ENCODE measurements at regions not wholly inside any gene's neighbourhood (a gene's known extent, or its start where the extent isn't known, plus 50 kb on each side); places are given as distances from the start of the nearest gene placed in this dataset.
"Not testable (repeated sequence)": the region's sequence is repeated elsewhere in the genome, so short reads cannot be mapped to it uniquely, and the experiment has no call there.

DNA sequence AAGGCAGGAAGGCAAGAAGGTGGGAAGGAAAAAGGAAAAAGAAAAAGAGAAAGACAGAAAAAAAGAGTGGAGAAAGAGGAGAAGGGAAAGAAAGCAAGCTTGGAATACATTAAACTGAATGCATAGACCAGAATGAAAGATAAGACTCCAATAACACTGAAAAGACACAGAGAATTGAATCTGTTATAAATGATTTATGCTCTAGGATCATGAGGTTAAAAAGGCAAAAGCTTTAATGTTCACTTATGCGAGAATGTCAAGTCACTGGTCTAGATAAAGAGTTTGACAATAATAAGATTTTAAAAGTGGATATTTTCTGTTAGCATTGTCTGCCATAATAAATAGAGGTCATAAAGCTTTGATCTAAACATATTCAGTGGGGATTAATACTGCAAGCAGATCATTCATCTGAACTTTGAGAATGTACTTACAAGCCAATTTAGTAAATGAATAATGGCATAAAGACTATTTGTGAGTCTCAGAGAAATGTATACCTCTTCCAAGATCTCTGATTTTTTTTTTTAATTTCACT, 1069.2 kb upstream of the SLC39A10 start:
- intact Hi-C loops (cut with DNase I) = no loop called here
- DNase-seq (ENCODE audit: low spot score) = no peak

DNA sequence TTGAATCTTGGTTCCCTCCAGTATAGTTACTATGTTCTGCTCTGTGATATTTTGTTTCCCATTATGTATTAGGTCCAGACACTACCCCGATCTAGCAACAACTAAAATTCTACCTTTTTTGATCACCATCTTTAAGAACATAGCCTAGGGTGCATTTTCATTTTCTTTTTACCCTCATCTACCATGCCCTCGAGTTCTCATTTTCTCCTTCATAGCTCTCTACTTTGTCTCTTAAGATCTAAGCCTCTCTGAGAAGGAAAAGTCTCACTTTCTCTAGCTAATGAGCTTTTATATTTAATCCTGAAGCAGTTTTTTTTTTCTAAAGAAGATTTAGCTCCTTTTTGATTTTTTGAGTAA, 1089.4 kb upstream of the SLC39A10 start:
- DNase-seq (ENCODE audit: low spot score) = no peak
- intact Hi-C loops (cut with DNase I) = no loop called here

DNA sequence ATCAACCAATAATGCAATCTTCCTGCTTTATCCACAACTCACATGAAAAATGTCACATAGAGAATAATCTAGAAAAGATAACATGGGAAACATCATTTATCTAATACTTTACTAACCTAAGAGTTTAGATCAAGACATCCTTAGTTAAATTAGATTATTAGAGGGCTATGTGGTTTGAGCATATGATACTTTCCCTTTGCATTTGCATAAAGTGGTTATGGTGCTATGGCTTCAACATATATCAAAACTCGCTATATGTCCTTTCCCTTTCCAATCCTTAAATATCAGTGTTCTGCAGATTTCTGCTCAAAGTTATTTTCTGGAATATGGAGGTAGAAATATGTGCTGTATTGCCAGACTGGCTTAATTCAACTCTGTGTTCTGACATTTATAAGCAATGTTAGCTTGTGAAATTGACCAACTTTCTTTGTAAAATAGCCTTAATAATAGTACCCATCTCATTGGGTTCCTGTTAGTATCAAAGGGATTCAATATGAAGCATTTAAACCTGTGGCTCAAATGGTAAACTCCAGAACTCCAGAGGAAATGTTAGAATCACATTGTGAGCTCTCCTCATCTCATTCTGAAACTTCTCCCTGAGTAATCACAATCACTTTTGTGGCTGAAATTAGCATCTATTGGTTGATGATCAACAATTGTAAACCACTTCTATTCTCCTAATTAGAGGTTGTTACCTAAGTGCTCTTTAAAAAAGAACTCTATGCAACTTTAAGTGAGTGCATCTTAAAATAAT, 1089.9 kb upstream of the SLC39A10 start:
- no peak for DNase-seq (ENCODE audit: low spot score)
- intact Hi-C loops (cut with DNase I) = no loop called here

- intact Hi-C loops (cut with DNase I) = no loop called here
- no peak for DNase-seq (ENCODE audit: low spot score)
Measured at GRCh38 chr2:194564422-194564821, 1092.6 kb upstream of the SLC39A10 start.

- intact Hi-C loops (cut with DNase I) = no loop called here
- no peak for DNase-seq (ENCODE audit: low spot score)
Measured at GRCh38 chr2:194562329-194562728, 1094.7 kb upstream of the SLC39A10 start.

GRCh38 chr2:194559964-194560363, 1097.1 kb upstream of the SLC39A10 start:
- intact Hi-C loops (cut with DNase I) = no loop called here
- DNase-seq (ENCODE audit: low spot score) = no peak

DNA sequence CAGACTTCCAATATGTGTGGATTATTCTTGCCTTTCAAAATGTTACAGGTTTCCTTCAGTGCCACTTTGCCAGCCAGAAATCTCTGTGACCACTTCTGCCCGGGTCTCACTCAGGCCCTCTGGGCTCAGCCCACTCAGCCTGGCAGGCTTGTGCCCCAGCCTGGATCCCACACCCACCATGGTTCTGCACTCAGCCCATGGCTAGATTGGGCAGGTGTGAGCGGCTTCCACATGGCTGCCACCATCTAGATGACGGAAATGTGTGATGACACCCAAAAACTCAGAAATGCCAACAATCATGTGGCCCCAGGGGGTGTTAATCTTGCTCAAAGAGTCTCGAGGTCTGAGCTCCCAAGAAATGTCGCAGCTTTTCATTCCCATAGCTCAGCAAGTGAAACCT, 1097.5 kb upstream of the SLC39A10 start:
- DNase-seq (ENCODE audit: low spot score) = no peak
- intact Hi-C loops (cut with DNase I) = no loop called here

GRCh38 chr2:194557993-194558392, 1099.0 kb upstream of the SLC39A10 start:
- DNase-seq (ENCODE audit: low spot score) = no peak
- intact Hi-C loops (cut with DNase I) = no loop called here

DNA sequence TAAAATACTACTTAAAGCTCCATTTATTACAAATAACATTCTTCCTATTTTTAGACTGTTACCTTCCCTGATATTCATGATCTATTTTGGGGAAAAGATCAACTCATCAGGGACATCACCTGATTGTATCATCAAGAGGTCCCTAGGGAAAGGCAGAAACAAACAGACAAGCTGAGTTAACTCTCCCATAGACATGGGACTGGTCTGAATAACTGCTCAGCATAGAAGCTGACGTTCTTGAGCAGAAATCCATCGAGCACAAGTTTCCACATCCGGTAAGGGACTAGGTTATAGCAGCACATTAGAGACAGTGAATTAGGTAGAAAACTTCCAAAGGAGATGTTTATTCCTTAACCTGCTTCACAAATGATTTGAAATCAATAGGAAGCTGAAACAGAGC, 1100.4 kb upstream of the SLC39A10 start:
- intact Hi-C loops (cut with DNase I) = no loop called here
- no peak for DNase-seq (ENCODE audit: low spot score)

- DNase-seq (ENCODE audit: low spot score) = no peak
Measured at GRCh38 chr2:194553980-194554379, 1103.0 kb upstream of the SLC39A10 start.

GRCh38 chr2:194550702-194551101, 1106.3 kb upstream of the SLC39A10 start:
- intact Hi-C loops (cut with DNase I) = no loop called here
- DNase-seq (ENCODE audit: low spot score) = no peak

More at GRCh38 chr2:194553980-194554379, 1103.0 kb upstream of the SLC39A10 start:
- intact Hi-C loops (cut with DNase I) = no loop called here

- DNase-seq (ENCODE audit: low spot score) = no peak
- intact Hi-C loops (cut with DNase I) = no loop called here
Measured at GRCh38 chr2:194549387-194549786, 1107.6 kb upstream of the SLC39A10 start.

GRCh38 chr2:194545978-194546377, 1111.0 kb upstream of the SLC39A10 start:
- DNase-seq (ENCODE audit: low spot score) = no peak
- intact Hi-C loops (cut with DNase I) = no loop called here

DNA sequence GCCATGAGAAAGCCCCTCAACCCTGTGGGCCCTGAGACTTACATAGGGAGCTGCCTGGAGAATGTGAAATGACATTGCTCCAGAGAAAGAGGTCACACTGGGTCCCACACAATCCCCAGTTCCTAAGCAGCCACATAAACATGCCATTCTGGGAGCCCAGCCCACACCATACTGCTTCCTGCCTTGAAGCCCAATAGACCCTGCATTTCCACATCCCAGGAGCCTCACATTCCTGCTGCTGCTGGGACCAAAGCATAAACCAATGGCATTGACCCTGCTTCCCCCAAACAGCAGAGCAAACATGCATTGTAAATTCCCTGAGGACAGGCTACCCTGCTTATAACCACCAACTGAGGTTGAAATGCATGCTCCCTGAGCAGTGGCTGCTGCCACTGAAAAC, 1117.6 kb upstream of the SLC39A10 start:
- DNase-seq (ENCODE audit: low spot score) = no peak
- intact Hi-C loops (cut with DNase I) = no loop called here

GRCh38 chr2:194526121-194526520, 1130.9 kb upstream of the SLC39A10 start:
- intact Hi-C loops (cut with DNase I) = no loop called here

DNA sequence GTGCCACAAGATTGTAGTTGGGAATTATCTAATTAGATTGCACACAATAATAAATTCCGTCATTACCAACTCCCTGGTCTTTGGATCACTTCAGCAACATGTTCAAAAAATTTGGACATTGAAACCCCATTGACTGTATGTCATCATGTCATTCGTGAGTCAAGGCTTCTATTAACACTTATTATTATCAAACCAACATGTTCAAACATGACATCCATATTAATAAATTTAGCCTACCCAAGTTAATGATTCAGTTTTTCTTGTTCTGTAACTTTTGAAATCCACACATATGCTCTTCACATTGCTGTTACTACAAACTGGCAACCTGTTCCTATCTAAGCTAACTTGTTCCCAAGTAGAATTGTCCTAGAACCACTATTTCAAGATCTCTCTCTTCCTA, 1142.7 kb upstream of the SLC39A10 start:
- DNase-seq (ENCODE audit: low spot score) = no peak
- intact Hi-C loops (cut with DNase I) = no loop called here

More at GRCh38 chr2:194526121-194526520, 1130.9 kb upstream of the SLC39A10 start:
- DNase-seq (ENCODE audit: low spot score) = no peak

DNA sequence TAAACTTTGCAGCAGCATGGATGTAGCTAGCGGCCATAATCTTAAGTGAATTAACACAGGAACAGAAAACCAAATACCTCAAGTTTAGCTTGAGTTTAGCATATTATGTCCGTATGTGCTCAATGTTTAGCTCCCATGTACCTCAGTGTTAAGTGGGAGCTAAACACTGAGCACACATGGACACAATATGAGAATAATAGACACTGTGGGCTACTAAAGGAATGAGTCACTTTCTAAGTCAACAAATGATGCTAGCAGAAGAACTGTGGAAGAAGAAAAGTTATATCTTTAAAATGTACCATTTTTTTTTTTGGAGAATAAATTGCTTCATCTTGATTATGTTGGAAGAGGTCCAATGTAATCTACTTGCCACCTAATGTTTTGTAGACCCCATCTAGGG, 1146.0 kb upstream of the SLC39A10 start:
- DNase-seq (ENCODE audit: low spot score); intact Hi-C loops (cut with DNase I): not testable (repeated sequence)

DNA sequence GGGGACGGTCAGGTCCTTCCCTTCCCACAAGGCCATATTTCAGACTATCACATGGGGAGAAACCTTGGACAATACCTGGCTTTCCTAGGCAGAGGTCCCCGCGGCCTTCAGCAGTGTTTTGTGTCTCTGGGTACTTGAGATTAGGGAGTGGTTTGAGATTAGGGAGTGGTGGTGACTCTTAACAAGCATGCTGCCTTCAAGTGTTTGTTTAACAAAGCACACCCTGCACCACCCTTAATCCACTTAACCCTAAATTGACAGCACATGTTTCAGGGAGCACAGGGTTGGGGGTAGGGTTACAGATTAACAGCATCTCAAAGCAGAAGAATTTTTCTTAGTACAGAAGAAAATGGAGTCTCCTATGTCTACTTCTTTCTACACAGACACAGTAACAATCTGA, 1152.2 kb upstream of the SLC39A10 start:
- intact Hi-C loops (cut with DNase I); DNase-seq (ENCODE audit: low spot score): not testable (repeated sequence)

DNA sequence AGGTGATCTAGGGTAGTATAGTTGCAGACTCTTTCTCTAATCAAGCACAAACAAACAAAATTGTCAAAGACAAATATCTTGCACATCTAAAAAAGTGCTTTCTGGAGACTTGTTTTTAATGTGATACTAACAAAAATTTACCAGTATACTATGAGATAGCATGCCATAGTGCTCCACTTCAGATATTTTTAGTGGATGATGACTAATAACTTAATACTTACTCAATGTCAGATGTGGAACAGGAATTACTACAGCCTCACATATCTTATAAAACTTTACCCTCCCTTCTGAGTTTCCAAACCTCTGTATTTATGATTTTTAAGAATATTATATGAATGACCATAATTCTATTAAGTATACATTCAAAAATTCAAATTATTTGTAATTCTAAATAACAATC, 1162.0 kb upstream of the SLC39A10 start:
- no peak for DNase-seq (ENCODE audit: low spot score)
- intact Hi-C loops (cut with DNase I) = no loop called here

DNA sequence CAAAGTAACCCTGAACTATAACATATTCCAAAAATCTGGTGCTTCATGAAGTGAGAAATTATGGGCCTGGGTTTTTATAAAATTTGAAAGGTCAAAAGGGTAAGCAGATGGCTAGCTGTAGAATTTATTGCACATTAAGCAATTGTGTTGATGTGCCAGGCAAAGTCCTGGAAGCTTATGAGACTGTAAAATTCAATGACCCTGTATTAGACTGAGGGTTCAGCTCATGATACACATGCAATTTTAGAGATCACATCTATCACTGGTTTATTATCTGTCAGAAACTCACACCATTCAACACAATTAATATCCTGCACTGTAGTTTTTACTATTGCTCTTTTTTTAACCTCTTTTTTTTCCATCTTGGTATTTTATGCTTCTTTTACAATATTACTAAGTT, 1162.6 kb upstream of the SLC39A10 start:
- no peak for DNase-seq (ENCODE audit: low spot score)
- intact Hi-C loops (cut with DNase I) = no loop called here

GRCh38 chr2:194491409-194492115, 1165.5 kb upstream of the SLC39A10 start:
- intact Hi-C loops (cut with DNase I) = no loop called here
- DNase-seq (ENCODE audit: low spot score) = no peak
